IMR-90 (cell line): ENCODE measurements at regions not wholly inside any gene's neighbourhood (a gene's known extent, or its start where the extent isn't known, plus 50 kb on each side); places are given as distances from the start of the nearest gene placed in this dataset.

ENCODE experiments used
- ATAC-seq: fragments of 200-7000 bp; cut with Tn5 transposase; 2 replicates; pipeline ENCODE4 v1.9.1; 2020; ENCODE audit warnings: low read depth, mild to moderate bottlenecking, moderate library complexity
- BruUV-seq: library from RNA; stranded (reverse); fragments of 400-500 nt; replicated peaks from 2 replicates; lab custom pipeline; 2021; lab: Mats Ljungman, UMichigan
- CTCF ChIA-PET: fragments of 300-600 bp; formaldehyde crosslinking; extraction: SDS; loops from one replicate; lab custom pipeline; 2021; ENCODE audit warnings: antibody characterized with exemption; lab: Yijun Ruan, JAX
- POLR2A ChIA-PET: fragments of 300-600 bp; sonication (Branson Sonifier 250); formaldehyde crosslinking; loops from one replicate; lab custom pipeline; 2022; ENCODE audit warnings: antibody characterized with exemption; ENCODE audit not compliant: unreplicated experiment; lab: Charles Lee
- DNase-seq: peaks from one replicate; pipeline ENCODE4 v3.0.0; 2013
- H2AFZ ChIP-seq: replicated peaks from 2 replicates; pipeline ENCODE3; 2013; ENCODE audit warnings: low read length, mild to moderate bottlenecking; ENCODE audit not compliant: poor library complexity
- H2AK5ac ChIP-seq: 2 replicates; pipeline ENCODE4 v1.6.1; 2013; ENCODE audit warnings: low read depth, low read length, inconsistent platforms
- H2AK9ac ChIP-seq: replicated peaks from 2 replicates; pipeline ENCODE3; 2013; ENCODE audit warnings: mild to moderate bottlenecking, low read depth, low read length, moderate library complexity; ENCODE audit not compliant: poor library complexity
- H2BK120ac ChIP-seq: 2 replicates; pipeline ENCODE4 v1.6.1; 2013; ENCODE audit warnings: low read depth, low read length, inconsistent platforms
- H2BK15ac ChIP-seq: 3 replicates; pipeline ENCODE4 v1.6.1; 2013; ENCODE audit warnings: low read depth, low read length, inconsistent platforms
- H2BK20ac ChIP-seq: 2 replicates; pipeline ENCODE4 v1.6.1; 2013; ENCODE audit warnings: low read depth, mild to moderate bottlenecking, inconsistent platforms, low read length, moderate library complexity
- H2BK5ac ChIP-seq: 2 replicates; pipeline ENCODE4 v1.6.1; 2013; ENCODE audit warnings: mild to moderate bottlenecking, low read depth, low read length, inconsistent platforms; ENCODE audit not compliant: poor library complexity, severe bottlenecking
- H3K14ac ChIP-seq: replicated peaks from 2 replicates; pipeline ENCODE4 v1.6.1; 2013; ENCODE audit warnings: low read depth, low read length, inconsistent platforms
- H3K18ac ChIP-seq: 2 replicates; pipeline ENCODE4 v1.6.1; 2013; ENCODE audit warnings: low read depth, low read length, control low read depth
- H3K23ac ChIP-seq: 2 replicates; pipeline ENCODE4 v1.6.1; 2013; ENCODE audit warnings: low read depth, low read length, inconsistent platforms
- H3K27ac ChIP-seq: 2 replicates; pipeline ENCODE4 v1.5.1; 2013; ENCODE audit warnings: mild to moderate bottlenecking, control low read depth, low read length; ENCODE audit not compliant: insufficient read depth
- H3K27me3 ChIP-seq: 2 replicates; pipeline ENCODE4 v1.6.1; 2013; ENCODE audit warnings: low read length; ENCODE audit not compliant: control insufficient read depth, insufficient read depth
- H3K36me3 ChIP-seq: 2 replicates; pipeline ENCODE4 v1.6.1; 2013; ENCODE audit warnings: low read length, mixed read lengths; ENCODE audit not compliant: control insufficient read depth, insufficient read depth
- H3K4ac ChIP-seq: 2 replicates; pipeline ENCODE4 v1.6.1; 2013; ENCODE audit warnings: low read depth, low read length, inconsistent platforms
- H3K4me1 ChIP-seq: 2 replicates; pipeline ENCODE4 v1.6.1; 2013; ENCODE audit warnings: low read length, mixed read lengths; ENCODE audit not compliant: control insufficient read depth, insufficient read depth
- H3K4me2 ChIP-seq: 2 replicates; pipeline ENCODE4 v1.6.1; 2013; ENCODE audit warnings: low read depth, mild to moderate bottlenecking, control low read depth, low read length, moderate library complexity
- H3K4me3 ChIP-seq: 2 replicates; pipeline ENCODE4 v1.5.1; 2013; ENCODE audit warnings: low read depth, mild to moderate bottlenecking, control low read depth, low read length, moderate library complexity; ENCODE audit not compliant: insufficient read depth
- H3K56ac ChIP-seq: 2 replicates; pipeline ENCODE4 v1.6.1; 2013; ENCODE audit warnings: low read length, inconsistent platforms; ENCODE audit not compliant: insufficient read depth; ENCODE audit errors: extremely low read depth
- H3K79me1 ChIP-seq, 2 experiments: 2 replicates each; pipeline ENCODE4 v1.6.1; 2013; ENCODE audit warnings: low read length in 2 of 2, inconsistent platforms in 1 of 2, low read depth in 1 of 2
- H3K9ac ChIP-seq: 2 replicates; pipeline ENCODE4 v1.6.1; 2013; ENCODE audit warnings: low read depth, low read length, control low read depth
- H3K9me1 ChIP-seq: 2 replicates; pipeline ENCODE4 v1.6.1; 2013; ENCODE audit warnings: low read length, inconsistent platforms; ENCODE audit not compliant: insufficient read depth
- H3K9me3 ChIP-seq: 2 replicates; pipeline ENCODE4 v1.6.1; 2013; ENCODE audit warnings: low read length; ENCODE audit not compliant: control insufficient read depth, insufficient read depth
- H4K20me1 ChIP-seq: 2 replicates; pipeline ENCODE4 v1.6.1; 2013; ENCODE audit warnings: low read length, inconsistent platforms; ENCODE audit not compliant: insufficient read depth
- H4K5ac ChIP-seq: 2 replicates; pipeline ENCODE4 v1.6.1; 2013; ENCODE audit warnings: mild to moderate bottlenecking, low read depth, low read length, control low read depth
- H4K8ac ChIP-seq, 2 experiments: 2 replicates each; pipeline ENCODE4 v1.6.1; 2013; ENCODE audit warnings: low read depth in 2 of 2, low read length in 2 of 2, control low read depth in 1 of 2, inconsistent platforms in 1 of 2
- H4K91ac ChIP-seq: 2 replicates; pipeline ENCODE4 v1.6.1; 2013; ENCODE audit warnings: low read depth, low read length, inconsistent platforms; ENCODE audit not compliant: insufficient read depth
- BHLHE40 ChIP-seq: fragments of 150-350 bp; IDR thresholded peaks from 2 replicates; pipeline ENCODE4 v1.6.1; 2016; ENCODE audit warnings: mild to moderate bottlenecking, low read depth, low read length
- CEBPB ChIP-seq: IDR thresholded peaks from 2 replicates; pipeline ENCODE4 v1.6.1; 2012; ENCODE audit warnings: low read depth, low read length, improper control_type of control experiment
- CHD1 ChIP-seq: IDR thresholded peaks from 2 replicates; pipeline ENCODE4 v1.6.1; 2012; ENCODE audit warnings: low read depth, low read length, improper control_type of control experiment
- FOS ChIP-seq: fragments of 150-350 bp; IDR thresholded peaks from 2 replicates; pipeline ENCODE4 v1.6.1; 2016; ENCODE audit warnings: low read depth, low read length
- MAFK ChIP-seq: IDR thresholded peaks from 2 replicates; pipeline ENCODE4 v1.6.1; 2012; ENCODE audit warnings: low read depth, low read length, improper control_type of control experiment
- MAZ ChIP-seq: IDR thresholded peaks from 2 replicates; pipeline ENCODE4 v1.6.1; 2012; ENCODE audit warnings: low read depth, mild to moderate bottlenecking, low read length, improper control_type of control experiment, moderate library complexity, borderline replicate concordance
- MXI1 ChIP-seq: IDR thresholded peaks from 2 replicates; pipeline ENCODE4 v1.6.1; 2012; ENCODE audit warnings: low read depth, mild to moderate bottlenecking, low read length, moderate library complexity, borderline replicate concordance
- NFE2L2 ChIP-seq: fragments of 150-350 bp; IDR thresholded peaks from 2 replicates; pipeline ENCODE4 v1.6.1; 2016; ENCODE audit warnings: low read depth, mild to moderate bottlenecking, low read length
- POLR2A ChIP-seq: IDR thresholded peaks from 2 replicates; pipeline ENCODE4 v1.6.1; 2012; ENCODE audit warnings: mild to moderate bottlenecking, low read depth, low read length
- RAD21 ChIP-seq: IDR thresholded peaks from 2 replicates; pipeline ENCODE4 v1.6.1; 2012; ENCODE audit warnings: low read length, improper control_type of control experiment
- RFX5 ChIP-seq: IDR thresholded peaks from 2 replicates; pipeline ENCODE4 v1.8.0; 2012; ENCODE audit warnings: low read depth, mild to moderate bottlenecking, low read length, moderate library complexity
- SMC3 ChIP-seq: fragments of 150-350 bp; IDR thresholded peaks from 2 replicates; pipeline ENCODE4 v1.6.1; 2016; ENCODE audit warnings: low read depth, mild to moderate bottlenecking, antibody characterized with exemption, low read length, moderate library complexity
- WGBS, 2 experiments: methylation state at CpG; one replicate each; pipeline versions ENCODE4 v1.1.5 to v1.1.7; 2013; ENCODE audit warnings: missing lambda C conversion rate in 2 of 2; ENCODE audit not compliant: insufficient read length in 1 of 2; ENCODE audit errors: extremely low coverage in 2 of 2; 5-methylcytosine and 5-hydroxymethylcytosine counted together
- dilution Hi-C: fragments of 300-500 bp; cut with HindIII; formaldehyde crosslinking; loops from one replicate; pipeline ENCODE4 v1.14.3; 2018; ENCODE audit warnings: low sequenced_read_pairs; ENCODE audit not compliant: unreplicated experiment
- in situ Hi-C: fragments of 300-500 bp; cut with MboI; formaldehyde crosslinking; loops from 3 replicates; pipeline ENCODE4 v1.14.3; 2019; ENCODE audit warnings: low sequenced_read_pairs, inconsistent platforms, mixed read lengths
- intact Hi-C: fragments of 100-400 bp; cut with micrococcal nuclease; formaldehyde crosslinking; loops from 2 replicates; pipeline ENCODE4 v1.10.0; 2022
- TF ChIP-seq, protein P1 (sequence below): fragments of 150-350 bp; IDR thresholded peaks from 2 replicates; pipeline ENCODE4 v1.6.1; 2017; ENCODE audit warnings: mild to moderate bottlenecking, antibody characterized with exemption, low read length, low read depth
- TF ChIP-seq, protein P2 (sequence below): fragments of 150-350 bp; IDR thresholded peaks from 2 replicates; pipeline ENCODE4 v1.6.1; 2016; ENCODE audit warnings: low read depth, mild to moderate bottlenecking, low read length, moderate library complexity, borderline replicate concordance
- TF ChIP-seq, protein P3 (sequence below): conservative IDR thresholded peaks from 2 replicates; pipeline ENCODE4 v1.5.1; 2012; ENCODE audit warnings: mild to moderate bottlenecking, low read depth, low read length, improper control_type of control experiment

DNA sequence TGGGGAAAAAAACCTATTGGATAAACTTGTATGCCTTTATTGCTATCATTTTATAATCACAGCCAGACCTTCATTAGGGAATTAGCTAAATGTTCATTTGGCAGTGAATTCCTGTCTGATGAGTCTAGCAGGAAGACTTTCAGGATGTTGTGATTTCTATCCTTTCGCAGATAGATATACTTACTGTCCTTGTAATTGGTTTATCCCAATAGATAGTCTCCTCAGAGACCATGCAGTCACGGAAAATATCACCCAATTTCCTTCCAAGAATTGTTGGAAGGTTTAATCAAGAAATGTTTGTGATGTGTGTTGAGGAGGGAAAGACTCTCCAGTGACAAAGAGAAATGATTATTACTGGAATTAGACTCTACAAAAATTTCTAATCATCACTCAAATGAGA is 1937.9 kb upstream of the WWC1 start:
- Histone ChIP-seq H2BK20ac (no peak overlapping the region), H3K36me3 (no peaks in the 10 kb centered on the region), H4K8ac (no peak overlapping the region), H2AK9ac (no peak overlapping the region), H4K5ac (no peak overlapping the region), H3K14ac (no peak overlapping the region), H2BK5ac (no peak overlapping the region), H3K4me1 (no peaks in the 10 kb centered on the region), H3K4me2 (no peak overlapping the region), H2AK5ac (no peak overlapping the region), H3K56ac (no peak overlapping the region), H2BK120ac (no peak overlapping the region), H3K9ac (no peak overlapping the region), H3K4me3 (no peak overlapping the region), H2AFZ (no peak overlapping the region), H2BK15ac (no peak overlapping the region), H3K9me1 (no peaks in the 10 kb centered on the region), H4K20me1 (no peaks in the 10 kb centered on the region), H3K79me1 (no peaks in the 10 kb centered on the region), H3K23ac (no peak overlapping the region), H3K9me3 (0 out of 2 replicates have a peak, but pooled peaks cover 2% of the 10 kb centered on the region), H3K27ac (no peak overlapping the region), H3K18ac (no peak overlapping the region), H3K27me3 (no peaks in the 10 kb centered on the region), H4K91ac (no peak overlapping the region), H3K4ac (no peak overlapping the region)
- ATAC-seq (no peak), DNase-seq (no peak)
- intact Hi-C loops (no loop called here), in situ Hi-C loops (no loop called here), dilution Hi-C loops (no loop called here)
- no TSS peak for BruUV-seq
- TF ChIP-seq CEBPB (no peak), MAFK (no peak), MXI1 (no peak), POLR2A (no peak), RAD21 (no peak), CHD1 (no peak), RFX5 (no peak), BHLHE40 (no peak), MAZ (no peak), FOS (no peak), SMC3 (no peak), NFE2L2 (no peak)
- TF ChIP-seq, protein P1, sequence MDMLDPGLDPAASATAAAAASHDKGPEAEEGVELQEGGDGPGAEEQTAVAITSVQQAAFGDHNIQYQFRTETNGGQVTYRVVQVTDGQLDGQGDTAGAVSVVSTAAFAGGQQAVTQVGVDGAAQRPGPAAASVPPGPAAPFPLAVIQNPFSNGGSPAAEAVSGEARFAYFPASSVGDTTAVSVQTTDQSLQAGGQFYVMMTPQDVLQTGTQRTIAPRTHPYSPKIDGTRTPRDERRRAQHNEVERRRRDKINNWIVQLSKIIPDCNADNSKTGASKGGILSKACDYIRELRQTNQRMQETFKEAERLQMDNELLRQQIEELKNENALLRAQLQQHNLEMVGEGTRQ: no peak
- TF ChIP-seq, protein P2, sequence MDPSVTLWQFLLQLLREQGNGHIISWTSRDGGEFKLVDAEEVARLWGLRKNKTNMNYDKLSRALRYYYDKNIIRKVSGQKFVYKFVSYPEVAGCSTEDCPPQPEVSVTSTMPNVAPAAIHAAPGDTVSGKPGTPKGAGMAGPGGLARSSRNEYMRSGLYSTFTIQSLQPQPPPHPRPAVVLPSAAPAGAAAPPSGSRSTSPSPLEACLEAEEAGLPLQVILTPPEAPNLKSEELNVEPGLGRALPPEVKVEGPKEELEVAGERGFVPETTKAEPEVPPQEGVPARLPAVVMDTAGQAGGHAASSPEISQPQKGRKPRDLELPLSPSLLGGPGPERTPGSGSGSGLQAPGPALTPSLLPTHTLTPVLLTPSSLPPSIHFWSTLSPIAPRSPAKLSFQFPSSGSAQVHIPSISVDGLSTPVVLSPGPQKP: no peak
- TF ChIP-seq, protein P3, sequence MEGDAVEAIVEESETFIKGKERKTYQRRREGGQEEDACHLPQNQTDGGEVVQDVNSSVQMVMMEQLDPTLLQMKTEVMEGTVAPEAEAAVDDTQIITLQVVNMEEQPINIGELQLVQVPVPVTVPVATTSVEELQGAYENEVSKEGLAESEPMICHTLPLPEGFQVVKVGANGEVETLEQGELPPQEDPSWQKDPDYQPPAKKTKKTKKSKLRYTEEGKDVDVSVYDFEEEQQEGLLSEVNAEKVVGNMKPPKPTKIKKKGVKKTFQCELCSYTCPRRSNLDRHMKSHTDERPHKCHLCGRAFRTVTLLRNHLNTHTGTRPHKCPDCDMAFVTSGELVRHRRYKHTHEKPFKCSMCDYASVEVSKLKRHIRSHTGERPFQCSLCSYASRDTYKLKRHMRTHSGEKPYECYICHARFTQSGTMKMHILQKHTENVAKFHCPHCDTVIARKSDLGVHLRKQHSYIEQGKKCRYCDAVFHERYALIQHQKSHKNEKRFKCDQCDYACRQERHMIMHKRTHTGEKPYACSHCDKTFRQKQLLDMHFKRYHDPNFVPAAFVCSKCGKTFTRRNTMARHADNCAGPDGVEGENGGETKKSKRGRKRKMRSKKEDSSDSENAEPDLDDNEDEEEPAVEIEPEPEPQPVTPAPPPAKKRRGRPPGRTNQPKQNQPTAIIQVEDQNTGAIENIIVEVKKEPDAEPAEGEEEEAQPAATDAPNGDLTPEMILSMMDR: no peak
- POLR2A ChIA-PET: no interaction called here
- WGBS, 2 experiments: no CpG with 5 or more reads among the region's 2 CpGs
- CTCF ChIA-PET: no interaction called here
